Panc1 (cell line): ENCODE measurements at regions not wholly inside any gene's neighbourhood (a gene's known extent, or its start where the extent isn't known, plus 50 kb on each side); places are given as distances from the start of the nearest gene placed in this dataset.

ENCODE experiments used
- ATAC-seq: fragments of 200-7000 bp; cut with Tn5 transposase; 2 replicates; pipeline ENCODE4 v1.9.1; 2020; ENCODE audit warnings: mild to moderate bottlenecking, moderate library complexity
- BruUV-seq: library from RNA; stranded (reverse); fragments of 400-500 nt; replicated peaks from 2 replicates; lab custom pipeline; 2021; lab: Mats Ljungman, UMichigan
- CTCF ChIA-PET: fragments of 300-600 bp; sonication (Branson Sonifier 250); formaldehyde crosslinking; loops from one replicate; lab custom pipeline; 2022; ENCODE audit warnings: antibody characterized with exemption; lab: Charles Lee
- POLR2A ChIA-PET: fragments of 300-600 bp; sonication (Branson Sonifier 250); formaldehyde crosslinking; loops from one replicate; lab custom pipeline; 2022; ENCODE audit warnings: antibody characterized with exemption; lab: Charles Lee
- DNase-seq: peaks from one replicate; pipeline ENCODE4 v3.0.0-alpha.2; 2010; ENCODE audit warnings: low read depth, low spot score
- H3K27ac ChIP-seq: 2 replicates; pipeline ENCODE4 v1.5.1; 2011; ENCODE audit warnings: mild to moderate bottlenecking, low read length, inconsistent platforms
- H3K27me3 ChIP-seq: fragments of 200-500 bp; sonication (Bioruptor generic); 2 replicates; pipeline ENCODE4 v1.6.0; 2014; ENCODE audit warnings: low read length, inconsistent platforms; ENCODE audit not compliant: control insufficient read depth, insufficient read depth
- H3K36me3 ChIP-seq: fragments of 200-500 bp; sonication (Bioruptor generic); 2 replicates; pipeline ENCODE4 v1.5.1; 2014; ENCODE audit warnings: inconsistent platforms, mild to moderate bottlenecking, low read length, moderate library complexity; ENCODE audit not compliant: control insufficient read depth, insufficient read depth
- H3K4me1 ChIP-seq: 2 replicates; pipeline ENCODE4 v1.5.1; 2011; ENCODE audit warnings: inconsistent platforms, mild to moderate bottlenecking, low read length, moderate library complexity; ENCODE audit not compliant: control insufficient read depth, insufficient read depth
- H3K4me3 ChIP-seq, 2 experiments: 2 replicates each; pipeline ENCODE4 v1.5.1; 2011 to 2012; ENCODE audit warnings: low read depth in 2 of 2, low read length in 2 of 2, mild to moderate bottlenecking in 2 of 2, inconsistent platforms in 1 of 2, moderate library complexity in 1 of 2
- H3K9me3 ChIP-seq: fragments of 200-500 bp; sonication (Bioruptor generic); 2 replicates; pipeline ENCODE4 v1.5.1; 2014; ENCODE audit warnings: low read depth, mild to moderate bottlenecking, inconsistent platforms, low read length, moderate library complexity; ENCODE audit not compliant: control insufficient read depth, insufficient read depth
- CTCF ChIP-seq: fragments of 450-650 bp; IDR thresholded peaks from 2 replicates; pipeline ENCODE4 v1.5.1; 2017; ENCODE audit warnings: mild to moderate bottlenecking
- POLR2AphosphoS5 ChIP-seq: IDR thresholded peaks from 2 replicates; pipeline ENCODE4 v1.6.1; 2012; ENCODE audit warnings: mild to moderate bottlenecking, low read depth, low read length, moderate library complexity
- REST ChIP-seq, 2 experiments: IDR thresholded peaks; 2 replicates each; pipeline ENCODE4 v1.6.1; 2011 to 2012; ENCODE audit warnings: low read depth in 2 of 2, control low read depth in 1 of 2, low read length in 1 of 2, mild to moderate bottlenecking in 1 of 2, moderate library complexity in 1 of 2; ENCODE audit not compliant: insufficient read depth in 1 of 2
- SIN3A ChIP-seq: IDR thresholded peaks from 2 replicates; pipeline ENCODE4 v1.6.1; 2012; ENCODE audit warnings: low read depth, mild to moderate bottlenecking, low read length, moderate library complexity, borderline replicate concordance; ENCODE audit not compliant: insufficient read depth
- TCF7L2 ChIP-seq: IDR thresholded peaks from 2 replicates; pipeline ENCODE4 v1.6.1; 2011; ENCODE audit warnings: mild to moderate bottlenecking, low read depth, low read length, inconsistent platforms
- in situ Hi-C: cut with HindIII; loops from 2 replicates; pipeline ENCODE4 v1.10.0; 2016; ENCODE audit warnings: low sequenced_read_pairs, low pct_unique_long_range_greater_than_20kb
- intact Hi-C: fragments of 100-400 bp; cut with micrococcal nuclease; formaldehyde crosslinking; loops from one replicate; pipeline ENCODE4 v1.10.0; 2022; ENCODE audit not compliant: unreplicated experiment

- Histone ChIP-seq H3K4me3 (no peak overlapping the region), H3K27ac (no peak overlapping the region), H3K36me3 (no peaks in the 10 kb centered on the region), H3K9me3 (no peaks in the 10 kb centered on the region), H3K27me3 (peaks cover 9% of the 10 kb centered on the region), H3K4me1 (no peaks in the 10 kb centered on the region)
- no peak for DNase-seq
- ChIA-PET CTCF (no interaction called here), POLR2A (no interaction called here)
- no TSS peak for BruUV-seq
- intact Hi-C loops (no loop called here), in situ Hi-C loops (no loop called here)
- no peak for ATAC-seq
- TF ChIP-seq POLR2AphosphoS5 (no peak), CTCF (no peak), TCF7L2 (no peak), REST (IDR thresholded peaks at IDR 0.05; ENCODE audit: insufficient read depth in 1 of 2, low read depth in 2 of 2, low read length in 1 of 2) (no peak), SIN3A (no peak)
Observed at GRCh38 chr11:20221566-20221965, 61.3 kb upstream of the DBX1 start.

GRCh38 chr11:20213790-20214189, 53.5 kb upstream of the DBX1 start:
- Histone ChIP-seq H3K36me3 (no peaks in the 10 kb centered on the region), H3K27me3 (peaks cover 5% of the 10 kb centered on the region), H3K9me3 (no peaks in the 10 kb centered on the region), H3K4me3 (no peak overlapping the region), H3K4me1 (no peaks in the 10 kb centered on the region), H3K27ac (no peak overlapping the region)
- ChIA-PET POLR2A (no interaction called here), CTCF (no interaction called here)
- in situ Hi-C loops (no loop called here), intact Hi-C loops (no loop called here)
- no TSS peak for BruUV-seq
- no peak for DNase-seq
- TF ChIP-seq REST (IDR thresholded peaks at IDR 0.05; ENCODE audit: insufficient read depth in 1 of 2, low read depth in 2 of 2, low read length in 1 of 2) (no peak), SIN3A (no peak), POLR2AphosphoS5 (no peak), CTCF (no peak), TCF7L2 (no peak)
- ATAC-seq, result no peak
